Left lung (tissue), 4 donors: ENCODE measurements at regions not wholly inside any gene's neighbourhood (a gene's known extent, or its start where the extent isn't known, plus 50 kb on each side); places are given as distances from the start of the nearest gene placed in this dataset.
A peak's percentile ranks its signal among the peaks of the same experiment; 100 is the strongest.

ENCODE experiments used
- ATAC-seq: fragments of 200-7000 bp; cut with Tn5 transposase; one replicate; pipeline ENCODE4 v1.9.1; 2020; ENCODE audit warnings: moderate library complexity
- DNase-seq, 4 donors: peaks; one replicate each; pipeline ENCODE4 v3.0.0-alpha.2; 2013 to 2020
- H3K27ac ChIP-seq, 2 donors: fragments of 200-600 bp; sonication (generic) in 1 of 2; one replicate each; pipeline versions ENCODE4 v1.5.0 to v1.8.0; 2020 to 2021
- H3K27me3 ChIP-seq, 2 donors: fragments of 200-600 bp; sonication (generic) in 1 of 2; one replicate each; pipeline versions ENCODE4 v1.5.0 to v1.8.0; 2020 to 2021
- H3K36me3 ChIP-seq, 2 donors: fragments of 200-600 bp; sonication (generic) in 1 of 2; one replicate each; pipeline versions ENCODE4 v1.5.0 to v1.8.0; 2020 to 2021
- H3K4me1 ChIP-seq, 2 donors: fragments of 200-600 bp; one replicate each; pipeline ENCODE4 v1.8.0; 2021
- H3K4me3 ChIP-seq, 2 donors: fragments of 200-600 bp; sonication (generic) in 1 of 2; one replicate each; pipeline versions ENCODE4 v1.5.0 to v1.8.0; 2020 to 2021; ENCODE audit warnings: mild to moderate bottlenecking in 1 of 2
- H3K9me3 ChIP-seq, 2 donors: fragments of 200-600 bp; sonication (generic) in 1 of 2; one replicate each; pipeline versions ENCODE4 v1.5.0 to v1.8.0; 2020 to 2021
- CTCF ChIP-seq, 2 donors: fragments of 200-600 bp; sonication (generic) in 1 of 2; IDR thresholded peaks; one replicate each; pipeline versions ENCODE4 v1.5.0 to v1.8.0; 2021; ENCODE audit warnings: antibody characterized with exemption in 2 of 2
- intact Hi-C, 2 donors: fragments of 100-400 bp; cut with DNase I; formaldehyde crosslinking; loops; one replicate each; pipeline versions ENCODE4 v1.11.2 to v1.14.2; 2022
- donor health status: DM: no; HTN: yes; CAD: no.
- donor health status: DM: no; HTN: no; CAD: no.

GRCh38 chr21:16201718-16202117 lies 471.9 kb downstream of the USP25 start:
- Histone ChIP-seq H3K4me1 (no peaks in the 10 kb centered on the region), H3K27ac (no peak overlapping the region), H3K9me3 (no peaks in the 10 kb centered on the region), H3K27me3 (no peaks in the 10 kb centered on the region), H3K36me3 (no peaks in the 10 kb centered on the region), H3K4me3 (no peak overlapping the region)
- ATAC-seq (no peak), DNase-seq (no peak)
- TF ChIP-seq CTCF (IDR thresholded peaks at IDR 0.05): no peak
- intact Hi-C loops: no loop called here

GRCh38 chr21:16205527-16205926 lies 475.7 kb downstream of the USP25 start:
- no peaks in the 10 kb centered on the region for H3K36me3 ChIP-seq
- H3K4me1 ChIP-seq: no peaks in the 10 kb centered on the region
- TF ChIP-seq CTCF (IDR thresholded peaks at IDR 0.05): no peak
- no peaks in the 10 kb centered on the region for H3K9me3 ChIP-seq
- DNase-seq: no peak
- no peaks in the 10 kb centered on the region for H3K27me3 ChIP-seq
- intact Hi-C loops: no loop called here
- H3K4me3 ChIP-seq: no peak overlapping the region
- no peak for ATAC-seq
- no peak overlapping the region for H3K27ac ChIP-seq

- peak; percentile 49 for ATAC-seq
- no peaks in the 10 kb centered on the region for H3K27me3 ChIP-seq
These were observed 481.8 kb downstream of the USP25 start for GRCh38 chr21:16211339-16212303.

GRCh38 chr21:16213518-16213917 lies 483.7 kb downstream of the USP25 start:
- ATAC-seq: no peak

More at GRCh38 chr21:16211339-16212303, 481.8 kb downstream of the USP25 start:
- no peaks in the 10 kb centered on the region for H3K9me3 ChIP-seq
- no peak for TF ChIP-seq CTCF (IDR thresholded peaks at IDR 0.05)
- H3K36me3 ChIP-seq: no peaks in the 10 kb centered on the region
- peak overlapping the region in 1 of 2 donors; percentile 13 for H3K27ac ChIP-seq
- no peak overlapping the region for H3K4me3 ChIP-seq
- no peak for DNase-seq
- no peaks in the 10 kb centered on the region for H3K4me1 ChIP-seq
- intact Hi-C loops: no loop called here

More at GRCh38 chr21:16213518-16213917, 483.7 kb downstream of the USP25 start:
- H3K9me3 ChIP-seq: no peaks in the 10 kb centered on the region
- TF ChIP-seq CTCF (IDR thresholded peaks at IDR 0.05): no peak
- no peak for DNase-seq
- no peaks in the 10 kb centered on the region for H3K36me3 ChIP-seq
- intact Hi-C loops: no loop called here
- no peak overlapping the region for H3K27ac ChIP-seq
- H3K27me3 ChIP-seq: no peaks in the 10 kb centered on the region
- H3K4me3 ChIP-seq: no peak overlapping the region
- no peaks in the 10 kb centered on the region for H3K4me1 ChIP-seq
